PFSK-1 (cell line): ENCODE measurements at regions not wholly inside any gene's neighbourhood (a gene's known extent, or its start where the extent isn't known, plus 50 kb on each side); places are given as distances from the start of the nearest gene placed in this dataset.

Experiments
- FOXP2 ChIP-seq: optimal IDR thresholded peaks from 2 replicates; pipeline ENCODE3; 2011; ENCODE audit warnings: borderline replicate concordance, control low read depth, inconsistent platforms; ENCODE audit not compliant: insufficient read depth; ENCODE audit errors: extremely low read length, extremely low read depth
- POLR2AphosphoS5 ChIP-seq: IDR thresholded peaks from 2 replicates; pipeline ENCODE4 v1.6.1; 2012; ENCODE audit warnings: low read depth, mild to moderate bottlenecking, control low read depth, low read length, moderate library complexity
- REST ChIP-seq, 2 experiments: IDR thresholded peaks; 2 replicates each; pipeline versions ENCODE4 v1.6.1 to v1.8.0; 2011 to 2012; ENCODE audit warnings: low read depth in 2 of 2, low read length in 2 of 2, control low read depth in 1 of 2, inconsistent platforms in 1 of 2, mild to moderate bottlenecking in 1 of 2, moderate library complexity in 1 of 2; ENCODE audit not compliant: insufficient read depth in 1 of 2
- SIN3A ChIP-seq: IDR thresholded peaks from 2 replicates; pipeline ENCODE4 v1.6.1; 2012; ENCODE audit warnings: mild to moderate bottlenecking, low read length, moderate library complexity, borderline replicate concordance; ENCODE audit not compliant: insufficient read depth
- TAF1 ChIP-seq: IDR thresholded peaks from 2 replicates; pipeline ENCODE4 v1.6.1; 2012; ENCODE audit warnings: low read length, control low read depth, borderline replicate concordance; ENCODE audit not compliant: insufficient read depth

- TF ChIP-seq REST (IDR thresholded peaks at IDR 0.05; ENCODE audit: insufficient read depth in 1 of 2, low read depth in 2 of 2, low read length in 2 of 2) (no peak), SIN3A (no peak), FOXP2 (no peak), TAF1 (no peak), POLR2AphosphoS5 (no peak)
Measured at GRCh38 chr15:62649793-62650420, 392.6 kb upstream of the TPM1 start.

DNA sequence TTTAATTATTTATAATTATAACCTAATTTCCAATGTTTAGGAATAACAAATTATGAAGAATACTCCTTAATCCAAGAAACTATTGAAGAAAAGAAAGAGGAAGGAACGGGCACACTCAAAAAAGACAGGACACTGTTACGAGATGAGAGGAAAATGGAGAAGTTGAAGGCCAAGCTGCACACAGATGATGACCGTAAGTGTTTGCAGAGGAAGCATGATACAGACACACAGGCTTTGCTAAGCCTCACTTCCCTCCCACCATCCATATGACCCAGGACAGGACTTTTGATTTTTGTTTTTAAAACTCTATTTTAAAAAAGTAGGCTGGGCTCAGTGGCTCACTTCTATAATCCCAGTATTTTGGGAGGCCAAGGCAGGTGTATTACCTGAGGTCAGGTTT is 389.4 kb upstream of the TPM1 start:
- TF ChIP-seq SIN3A (no peak), TAF1 (no peak), POLR2AphosphoS5 (no peak), FOXP2 (no peak), REST (IDR thresholded peaks at IDR 0.05; ENCODE audit: insufficient read depth in 1 of 2, low read depth in 2 of 2, low read length in 2 of 2) (no peak)

DNA sequence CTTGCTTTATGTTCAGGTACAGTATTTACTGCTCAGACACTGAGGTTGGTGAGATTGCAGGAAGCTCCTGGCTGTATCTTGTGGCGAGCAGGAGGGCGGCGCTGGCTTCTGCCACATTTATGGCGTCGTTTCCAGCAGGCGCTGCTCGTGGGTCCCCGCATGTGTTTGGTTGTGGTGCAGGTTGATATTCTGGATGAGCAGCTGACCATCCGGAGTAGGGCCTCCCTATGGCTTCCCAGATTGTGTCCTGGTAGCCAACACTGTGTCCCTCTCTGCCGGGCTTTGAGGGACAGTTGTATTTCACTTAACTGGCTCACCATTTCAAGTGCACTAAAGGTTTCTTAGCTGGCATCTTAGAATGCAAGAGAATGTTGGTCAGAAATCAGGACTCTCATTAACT is 386.5 kb upstream of the TPM1 start:
- TF ChIP-seq SIN3A (no peak), REST (IDR thresholded peaks at IDR 0.05; ENCODE audit: insufficient read depth in 1 of 2, low read depth in 2 of 2, low read length in 2 of 2) (no peak), FOXP2 (no peak)

GRCh38 chr15:62658498-62658897 is 384.0 kb upstream of the TPM1 start:
- TF ChIP-seq SIN3A = no peak
- TF ChIP-seq TAF1 = no peak
- no peak for TF ChIP-seq POLR2AphosphoS5
- no peak for TF ChIP-seq FOXP2
- 0 out of 4 replicates have a peak, but pooled peaks of 1 of the 2 experiments have one; percentile 49 for TF ChIP-seq REST (IDR thresholded peaks at IDR 0.05; ENCODE audit: insufficient read depth in 1 of 2, low read depth in 2 of 2, low read length in 2 of 2)

DNA sequence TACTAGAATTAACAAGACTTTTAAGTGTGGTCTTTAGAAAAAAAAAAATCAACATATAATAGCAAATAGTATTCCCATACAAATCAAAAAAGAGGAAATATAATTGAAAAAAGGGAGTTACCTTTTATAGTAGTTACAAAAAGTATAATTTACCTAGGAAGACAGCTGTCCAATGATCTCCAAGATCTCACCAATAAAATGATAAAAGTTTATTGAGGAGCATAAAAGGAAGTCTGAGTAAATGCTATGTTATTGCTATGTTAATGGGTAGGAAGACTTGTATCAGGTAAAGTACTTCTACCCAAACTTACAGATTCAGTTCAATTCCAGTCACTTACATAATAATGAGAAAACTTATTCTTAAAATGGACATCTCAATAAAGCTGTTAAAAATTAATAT is 379.0 kb upstream of the TPM1 start:
- TF ChIP-seq SIN3A (no peak), POLR2AphosphoS5 (no peak), TAF1 (no peak), REST (IDR thresholded peaks at IDR 0.05; ENCODE audit: insufficient read depth in 1 of 2, low read depth in 2 of 2, low read length in 2 of 2) (no peak), FOXP2 (no peak)
